K562 (cell line): ENCODE measurements at regions not wholly inside any gene's neighbourhood (a gene's known extent, or its start where the extent isn't known, plus 50 kb on each side); places are given as distances from the start of the nearest gene placed in this dataset.

ENCODE experiments used
- ATAC-seq: fragments of 200-7000 bp; cut with Tn5 transposase; 3 replicates; pipeline ENCODE4 v1.9.1; 2020; ENCODE audit warnings: moderate library complexity
- BruUV-seq: library from RNA; stranded (reverse); fragments of 400-500 nt; replicated peaks from 2 replicates; lab custom pipeline; 2021; lab: Mats Ljungman, UMichigan
- CTCF ChIA-PET: fragments of 300-600 bp; formaldehyde crosslinking; extraction: SDS; loops from one replicate; lab custom pipeline; 2021; ENCODE audit warnings: low intra/inter-chr PET ratio; lab: Yijun Ruan, JAX
- POLR2A ChIA-PET: fragments of 300-600, 350-650 bp; sonication (Branson Sonifier 250); formaldehyde crosslinking; extraction: SDS; loops from one replicate; lab custom pipeline; 2021; ENCODE audit warnings: antibody characterized with exemption, inconsistent platforms; lab: Yijun Ruan, JAX
- DNase-seq, 4 experiments: peaks; one replicate each; pipeline versions ENCODE4 v3.0.0 to v3.0.0-alpha.2; 2011 to 2018; ENCODE audit warnings: low spot score in 3 of 4, mixed read lengths in 3 of 4; ENCODE audit errors: extremely low read depth in 1 of 4
- FAIRE-seq: peaks from 2 replicates; lab custom pipeline; 2011; peaks lifted over from hg19 to GRCh38; lab: Jason Lieb, UNC
- H2AFZ ChIP-seq: 2 replicates; pipeline ENCODE4 v1.6.0; 2011; ENCODE audit warnings: low read depth, low read length, control low read depth, inconsistent platforms
- H3K27ac ChIP-seq: fragments of 200-600 bp; 3 replicates; pipeline ENCODE4 v1.8.0; 2011; ENCODE audit warnings: low read depth, mild to moderate bottlenecking, control low read depth, inconsistent platforms, low read length, moderate library complexity, mixed read lengths; ENCODE audit errors: extremely low read depth
- H3K27me3 ChIP-seq, 2 experiments: fragments of 300-600 bp in 1 of 2; 2 replicates in 1 of 2; 3 replicates in 1 of 2; pipeline versions ENCODE4 v1.6.0 to v1.8.0; 2011; ENCODE audit warnings: inconsistent platforms in 2 of 2, low read length in 2 of 2, mild to moderate bottlenecking in 1 of 2, mixed read lengths in 1 of 2, moderate library complexity in 1 of 2; ENCODE audit not compliant: control insufficient read depth in 2 of 2, insufficient read depth in 2 of 2
- H3K36me3 ChIP-seq: fragments of 300-600 bp; 3 replicates; pipeline ENCODE4 v1.8.0; 2011; ENCODE audit warnings: mild to moderate bottlenecking, low read length, inconsistent platforms; ENCODE audit not compliant: control insufficient read depth, insufficient read depth
- H3K4me1 ChIP-seq, 2 experiments: fragments of 200-600 bp in 1 of 2; replicated peaks in 1 of 2; 2 replicates in 1 of 2; 3 replicates in 1 of 2; pipeline versions ENCODE4 v1.5.1 to v1.8.0; 2011; ENCODE audit warnings: inconsistent platforms in 2 of 2, low read length in 2 of 2, mild to moderate bottlenecking in 1 of 2, mixed read lengths in 1 of 2, moderate library complexity in 1 of 2; ENCODE audit not compliant: control insufficient read depth in 2 of 2, insufficient read depth in 2 of 2
- H3K4me2 ChIP-seq: 2 replicates; pipeline ENCODE4 v1.6.1; 2011; ENCODE audit warnings: low read length, control low read depth, inconsistent platforms, mixed read lengths; ENCODE audit not compliant: insufficient read depth
- H3K4me3 ChIP-seq: fragments of 200-600 bp; sonication (generic), shearing (Covaris generic); 2 replicates; pipeline ENCODE4 v1.5.1; 2016; ENCODE audit warnings: control low read depth, inconsistent platforms
- H3K79me2 ChIP-seq: fragments of 200-600 bp; 3 replicates; pipeline ENCODE4 v1.8.0; 2011; ENCODE audit warnings: low read length, inconsistent platforms; ENCODE audit not compliant: control insufficient read depth, insufficient read depth
- H3K9ac ChIP-seq, 2 experiments: 2 replicates each; pipeline versions ENCODE4 v1.6.0 to v1.6.1; 2011; ENCODE audit warnings: low read depth in 2 of 2, low read length in 2 of 2, control low read depth in 1 of 2, inconsistent platforms in 1 of 2, mild to moderate bottlenecking in 1 of 2, mixed read lengths in 1 of 2; ENCODE audit not compliant: insufficient read depth in 1 of 2
- H3K9me1 ChIP-seq: one replicate; pipeline ENCODE4 v1.6.0; 2011; ENCODE audit warnings: inconsistent platforms, mild to moderate bottlenecking, low read length, moderate library complexity; ENCODE audit not compliant: control insufficient read depth, insufficient read depth
- H3K9me3 ChIP-seq: replicated peaks from 2 replicates; pipeline ENCODE4 v1.5.1; 2011; ENCODE audit warnings: low read depth, low read length, inconsistent platforms; ENCODE audit not compliant: control insufficient read depth, insufficient read depth
- H4K20me1 ChIP-seq: replicated peaks from 2 replicates; pipeline ENCODE4 v1.6.1; 2011; ENCODE audit warnings: low read length, inconsistent platforms, mixed read lengths; ENCODE audit not compliant: control insufficient read depth, insufficient read depth
- ATF2 ChIP-seq: sonication (generic); formaldehyde crosslinking; IDR thresholded peaks from 2 replicates; pipeline ENCODE4 v1.8.1; 2022; ENCODE audit warnings: missing genetic modification reagents
- CREM ChIP-seq: IDR thresholded peaks from 2 replicates; pipeline ENCODE4 v1.6.1; 2014; ENCODE audit warnings: antibody characterized with exemption, low read depth
- CTBP1 ChIP-seq: fragments of 450-650 bp; IDR thresholded peaks from 2 replicates; pipeline ENCODE4 v1.6.1; 2016; ENCODE audit warnings: borderline replicate concordance
- MAFF ChIP-seq: IDR thresholded peaks from 2 replicates; pipeline ENCODE4 v1.6.1; 2012; ENCODE audit warnings: low read length, improper control_type of control experiment
- MXI1 ChIP-seq: IDR thresholded peaks from 2 replicates; pipeline ENCODE4 v1.6.1; 2011; ENCODE audit warnings: low read depth, mild to moderate bottlenecking, improper control_type of control experiment, low read length
- POLR2G ChIP-seq: fragments of 200-400 bp; formaldehyde crosslinking; IDR thresholded peaks from 2 replicates; pipeline ENCODE4 v1.6.1; 2017; ENCODE audit warnings: low read depth, mild to moderate bottlenecking, antibody characterized with exemption, low read length, moderate library complexity
- POLR2H ChIP-seq: IDR thresholded peaks from 2 replicates; pipeline ENCODE4 v1.6.1; 2016; ENCODE audit warnings: missing genetic modification characterization, low read depth, mild to moderate bottlenecking, control low read depth, missing compliant biosample characterization, moderate library complexity
- POU5F1 ChIP-seq: fragments of 150-350 bp; IDR thresholded peaks from 2 replicates; pipeline ENCODE4 v1.6.1; 2014; ENCODE audit warnings: borderline replicate concordance, low read length, low read depth, mild to moderate bottlenecking; ENCODE audit not compliant: partially characterized antibody
- REST ChIP-seq, 2 experiments: fragments of 450-650 bp; formaldehyde crosslinking in 1 of 2; IDR thresholded peaks; 2 replicates each; pipeline versions ENCODE4 v1.4.0 to v1.6.1; 2014 to 2020; ENCODE audit warnings: mild to moderate bottlenecking in 2 of 2, borderline replicate concordance in 1 of 2, low read depth in 1 of 2
- SRSF1 ChIP-seq: fragments of 200-400 bp; formaldehyde crosslinking; IDR thresholded peaks from 2 replicates; pipeline ENCODE4 v1.6.1; 2017; ENCODE audit warnings: mild to moderate bottlenecking, low read depth, low read length, moderate library complexity
- ZNF124 ChIP-seq: sonication (generic); formaldehyde crosslinking; IDR thresholded peaks from 2 replicates; pipeline ENCODE4 v1.8.1; 2022; ENCODE audit warnings: missing genetic modification reagents
- WGBS: fragments of 100-300 bp; shearing (Covaris generic); methylation state at CpG from one replicate; pipeline ENCODE4 v1.1.6; 2016; ENCODE audit warnings: low coverage, mixed read lengths; ENCODE audit not compliant: insufficient coverage; ENCODE audit errors: missing lambda C conversion rate; 5-methylcytosine and 5-hydroxymethylcytosine counted together
- in situ Hi-C: fragments of 300-500 bp; cut with MboI; formaldehyde crosslinking; loops from 4 replicates; pipeline ENCODE4 v1.15.0; 2018; ENCODE audit warnings: inconsistent platforms, mixed read lengths
- intact Hi-C: fragments of 100-400 bp; cut with micrococcal nuclease; formaldehyde crosslinking; loops from 2 replicates; pipeline ENCODE4 v1.14.2; 2022

GRCh38 chr4:182136201-182136600 is 107.0 kb upstream of the TENM3 start:
- Histone ChIP-seq H3K9me1 (no peaks in the 10 kb centered on the region), H3K9ac (no peak overlapping the region), H3K4me1 (no peaks in the 10 kb centered on the region), H3K4me2 (no peak overlapping the region), H3K36me3 (no peaks in the 10 kb centered on the region), H3K27ac (no peak overlapping the region), H3K79me2 (no peaks in the 10 kb centered on the region), H2AFZ (no peak overlapping the region), H3K4me3 (no peak overlapping the region), H3K27me3 (peaks cover 0 to 9% of the 10 kb centered on the region in 2 experiments; a peak in 2 of 5 replicates), H4K20me1 (no peaks in the 10 kb centered on the region), H3K9me3 (no peaks in the 10 kb centered on the region)
- no TSS peak for BruUV-seq
- in situ Hi-C loops, result no loop called here
- 0% methylated on average over 3 of the region's 3 CpGs for WGBS
- no peak for FAIRE-seq
- intact Hi-C loops, result no loop called here
- no peak for ATAC-seq
- DNase-seq, result no peak
- POLR2A ChIA-PET, result no interaction called here
- CTCF ChIA-PET, result no interaction called here
- TF ChIP-seq SRSF1, result no peak
- TF ChIP-seq MXI1, result no peak
- TF ChIP-seq CREM, result no peak
- TF ChIP-seq ATF2 (CRISPR knock-in tag), result no peak
- no peak for TF ChIP-seq POLR2G
- TF ChIP-seq MAFF, result no peak
- TF ChIP-seq ZNF124 (CRISPR knock-in tag), result no peak
- no peak for TF ChIP-seq POLR2H
- no peak for TF ChIP-seq REST (IDR thresholded peaks at IDR 0.05; ENCODE audit: borderline replicate concordance)
- TF ChIP-seq REST (CRISPR knock-in tag; IDR thresholded peaks at IDR 0.05; ENCODE audit: low read depth), result no peak
- TF ChIP-seq POU5F1, result no peak
- no peak for TF ChIP-seq CTBP1
